Nucleus accumbens (tissue), 56 donors: ENCODE measurements at regions not wholly inside any gene's neighbourhood (a gene's known extent, or its start where the extent isn't known, plus 50 kb on each side); places are given as distances from the start of the nearest gene placed in this dataset.
"Not testable (repeated sequence)": the region's sequence is repeated elsewhere in the genome, so short reads cannot be mapped to it uniquely, and the experiment has no call there.

Source experiments
- DNase-seq, 56 donors: peaks; one replicate each; lab custom pipeline; 2025; lab: John Stamatoyannopoulos, UW

DNA sequence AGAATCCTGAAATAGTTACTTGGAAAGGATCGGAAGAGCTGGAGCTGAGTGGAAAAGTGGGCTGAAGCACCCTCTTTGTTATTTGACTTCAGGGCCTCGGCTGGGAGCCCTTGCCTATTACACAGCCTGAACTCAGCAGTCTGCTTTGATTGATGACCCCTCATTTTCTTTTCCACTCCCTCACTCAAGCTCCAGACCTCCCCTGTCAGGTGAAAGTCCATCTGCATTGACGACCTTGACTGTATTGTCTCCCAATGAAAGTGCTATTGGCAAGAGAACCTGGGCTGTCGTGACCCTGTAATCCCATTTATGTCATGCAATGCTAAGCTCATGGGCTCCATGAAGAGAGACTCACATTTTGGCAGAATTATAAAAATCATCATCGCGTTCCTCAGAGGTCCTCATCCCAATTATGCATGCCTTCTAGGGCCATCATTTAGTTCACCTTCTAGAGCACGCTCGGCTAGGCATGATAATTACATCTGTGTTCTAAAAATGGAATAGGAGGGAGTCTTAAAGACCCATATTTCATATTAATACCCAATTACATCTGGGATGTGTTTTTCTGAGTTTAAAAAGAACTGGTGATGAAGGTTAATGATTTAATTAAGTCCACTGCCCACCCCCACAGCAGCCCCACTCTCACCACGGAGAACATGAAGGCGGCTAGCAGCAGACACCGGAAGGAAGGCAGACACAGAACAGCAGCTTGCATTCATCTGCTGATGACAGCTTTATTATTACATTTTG lies 472.5 kb downstream of the PID1 start:
- DNase-seq: no peak

- DNase-seq: no peak
These were observed 474.7 kb downstream of the PID1 start for GRCh38 chr2:228796386-228796785.

DNA sequence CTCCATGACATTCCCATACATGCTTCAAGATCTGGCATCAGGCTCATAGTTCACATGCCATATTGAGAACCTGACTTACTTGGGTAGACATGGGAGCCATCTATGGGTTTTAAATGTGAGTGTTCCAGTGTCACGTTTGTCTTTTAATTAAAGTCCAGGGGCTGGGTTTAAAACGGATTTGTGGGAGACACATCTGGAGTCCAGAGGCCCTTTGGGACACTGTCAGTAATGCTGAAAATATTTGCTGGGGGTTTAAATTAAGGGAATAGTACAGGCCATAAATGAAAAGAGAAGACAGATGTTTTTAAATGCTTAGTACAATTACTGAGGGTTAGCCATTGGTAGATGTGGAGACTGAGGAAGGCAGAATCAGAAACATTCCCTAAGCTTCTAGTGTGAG lies 478.0 kb downstream of the PID1 start:
- DNase-seq: no peak

- DNase-seq: no peak
These were observed 484.2 kb downstream of the PID1 start for GRCh38 chr2:228786901-228787300.

- no peak for DNase-seq
These were observed 488.8 kb downstream of the PID1 start for GRCh38 chr2:228782281-228782680.

DNA sequence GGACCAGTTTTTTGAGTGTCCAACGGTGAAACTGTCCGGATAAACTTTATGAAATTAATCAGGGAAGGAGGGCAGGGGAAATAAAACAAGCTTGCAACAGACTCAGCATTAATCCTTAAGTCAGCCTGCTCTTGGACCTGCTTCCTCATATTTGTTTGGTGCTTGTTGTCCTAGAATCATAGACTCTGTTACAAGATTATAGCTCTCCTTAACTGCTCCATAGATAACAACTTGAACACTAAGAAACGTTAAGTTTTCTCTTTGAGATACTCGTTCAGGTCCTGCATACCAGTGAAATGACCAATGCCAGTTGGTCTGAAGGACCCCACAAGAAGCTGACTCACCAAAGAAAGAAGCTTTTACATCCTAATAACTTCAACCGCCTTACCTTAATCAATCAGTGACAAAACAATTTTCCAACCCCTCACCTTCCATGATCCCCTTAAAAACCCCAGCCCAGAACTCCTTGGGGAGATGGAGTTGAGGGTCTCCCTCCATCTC lies 493.2 kb downstream of the PID1 start:
- DNase-seq: no peak

DNA sequence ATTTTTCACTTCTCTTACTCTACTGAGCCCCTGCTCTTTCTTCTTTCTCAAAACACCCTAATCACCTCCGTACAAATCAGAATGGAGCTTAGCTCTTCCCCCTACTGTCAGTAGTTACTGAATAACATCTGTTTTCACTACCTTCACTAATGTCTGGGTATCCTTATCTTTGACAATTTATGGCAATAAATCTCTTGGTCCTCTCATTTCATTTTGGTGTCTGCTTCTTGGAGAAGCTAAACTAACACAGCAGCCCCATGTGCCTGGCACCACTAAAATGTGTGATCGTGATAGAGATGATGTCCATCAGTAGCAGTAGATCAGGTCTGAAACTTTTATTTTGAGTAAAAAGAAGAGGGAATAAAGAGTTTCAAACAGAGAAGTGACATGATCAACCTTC lies 496.5 kb downstream of the PID1 start:
- DNase-seq: no peak

DNA sequence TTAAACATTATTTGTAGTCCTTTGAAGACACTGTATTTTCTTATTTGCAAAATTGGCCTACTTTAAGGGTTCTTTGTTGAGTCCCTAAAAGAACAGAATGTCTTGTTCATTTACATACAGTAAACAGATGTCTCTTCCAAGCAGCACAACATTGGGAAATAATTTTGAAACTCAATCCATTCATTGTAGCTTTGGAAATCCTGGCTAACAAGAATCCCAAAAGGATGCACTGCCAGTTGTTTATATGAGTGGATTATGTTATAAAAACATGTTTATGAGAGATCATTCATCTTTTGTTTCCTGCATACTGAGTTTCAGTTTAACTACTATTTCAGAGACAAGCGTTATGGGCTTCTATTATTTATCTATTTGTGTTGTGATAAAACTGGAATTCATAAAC lies 499.3 kb downstream of the PID1 start:
- DNase-seq: no peak

DNA sequence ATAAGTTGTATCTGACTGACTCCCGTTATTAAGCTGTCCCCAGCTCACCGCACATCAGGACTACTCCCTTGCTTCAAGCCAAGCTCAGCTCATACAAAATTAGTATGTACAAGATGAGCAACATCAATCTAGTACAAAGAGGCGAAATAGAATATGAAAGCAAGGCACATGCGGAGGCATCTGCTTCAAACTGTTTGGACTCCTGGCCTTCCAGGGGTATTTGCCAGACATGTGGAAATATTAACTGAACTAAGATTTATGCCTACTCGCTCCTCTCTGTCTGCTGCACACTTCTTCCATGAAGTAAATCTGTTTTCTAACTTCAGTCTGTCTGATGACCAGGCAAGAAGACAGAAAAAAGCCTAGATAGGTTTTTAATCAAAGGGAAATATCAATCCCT lies 499.8 kb downstream of the PID1 start:
- DNase-seq: no peak

DNA sequence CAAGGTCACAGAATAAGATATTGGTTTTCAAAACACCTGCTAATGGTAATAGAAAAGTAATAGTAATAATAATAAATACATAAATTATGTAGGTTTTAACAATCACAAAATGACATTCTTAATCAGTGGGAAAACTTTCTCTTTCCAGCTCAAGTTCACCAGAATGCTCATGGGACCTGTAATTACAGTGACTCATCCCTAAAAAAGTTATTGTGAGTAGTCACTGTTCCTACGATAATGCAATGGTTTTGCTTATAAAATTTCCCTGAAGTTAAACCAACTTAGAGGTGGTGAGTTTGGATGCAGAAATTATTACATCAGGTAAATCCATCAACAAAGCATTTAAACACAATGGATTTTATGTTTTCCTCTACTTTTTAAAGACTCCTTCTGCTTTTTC lies 502.3 kb downstream of the PID1 start:
- no peak for DNase-seq

DNA sequence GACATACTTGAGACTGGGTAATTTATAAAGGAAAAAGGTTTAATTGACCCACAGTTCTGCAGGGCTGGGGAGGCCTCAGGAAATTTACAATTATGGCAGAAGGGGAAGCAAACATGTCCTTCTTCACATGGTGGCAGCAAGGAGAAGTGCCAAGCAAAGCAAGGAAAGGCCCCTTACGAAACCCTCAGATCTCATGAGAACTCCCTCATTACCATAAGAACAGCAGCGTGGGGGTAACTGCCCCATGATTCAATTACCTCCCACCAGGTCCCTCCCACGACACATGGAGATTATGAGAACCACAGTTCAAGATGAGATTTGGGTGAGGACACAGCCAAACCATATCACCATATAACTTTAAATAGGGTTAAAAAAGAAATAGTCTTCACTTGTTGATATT lies 502.9 kb downstream of the PID1 start:
- DNase-seq: not testable (repeated sequence)

DNA sequence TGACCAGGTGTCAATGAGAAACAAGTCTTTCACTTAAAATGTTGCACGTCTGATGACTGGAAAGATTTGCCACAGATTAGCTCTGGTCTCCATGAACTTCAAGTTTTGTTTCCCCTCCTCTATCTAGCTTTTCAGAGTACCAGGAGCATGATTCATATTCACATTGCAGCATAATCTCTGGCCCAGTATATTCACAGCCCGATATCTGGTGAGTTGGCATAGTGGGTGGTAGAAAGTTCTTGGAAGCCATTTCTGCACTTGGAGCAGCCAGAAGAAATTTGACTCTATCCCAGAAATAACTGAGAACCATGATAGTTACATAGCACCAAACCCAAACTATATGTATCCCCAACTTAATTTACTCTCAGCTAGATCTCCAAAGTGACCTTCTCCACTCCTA lies 503.9 kb downstream of the PID1 start:
- DNase-seq: no peak

GRCh38 chr2:228763379-228763981 lies 507.6 kb downstream of the PID1 start:
- no peak for DNase-seq

DNA sequence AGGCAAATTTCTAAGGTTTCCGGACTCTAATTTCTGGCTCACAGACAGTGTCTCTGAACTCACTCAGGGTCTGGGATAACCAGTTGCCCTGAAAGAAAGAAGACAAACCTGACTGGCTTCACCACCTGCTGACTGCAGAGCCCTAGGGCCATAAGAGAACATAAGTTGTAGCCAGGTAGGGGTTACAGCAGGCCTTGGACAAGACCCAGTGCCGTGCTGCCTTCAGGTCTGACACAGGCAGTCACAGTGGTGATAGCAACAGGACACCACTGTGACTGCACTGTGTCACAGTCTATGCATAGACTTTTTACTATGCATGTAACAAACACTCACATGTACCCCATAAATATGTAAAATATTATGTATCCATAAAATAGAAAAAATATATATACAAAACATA lies 508.5 kb downstream of the PID1 start:
- no peak for DNase-seq

DNA sequence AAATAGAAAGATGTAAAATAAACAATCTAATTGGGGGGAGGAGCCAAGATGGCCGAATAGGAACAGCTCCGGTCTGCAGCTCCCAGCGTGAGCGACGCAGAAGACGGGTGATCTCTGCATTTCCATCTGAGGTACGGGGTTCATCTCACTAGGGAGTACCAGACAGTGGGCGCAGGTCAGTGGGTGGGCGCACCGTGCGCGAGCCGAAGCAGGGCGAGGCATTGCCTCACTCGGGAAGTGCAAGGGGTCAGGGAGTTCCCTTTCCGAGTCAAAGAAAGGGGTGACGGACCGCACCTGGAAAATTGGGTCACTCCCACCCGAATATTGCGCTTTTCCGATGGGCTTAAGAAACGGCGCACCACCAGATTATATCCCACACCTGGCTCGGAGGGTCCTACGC lies 515.4 kb downstream of the PID1 start:
- not testable (repeated sequence) for DNase-seq

GRCh38 chr2:228747483-228747882 lies 523.6 kb downstream of the PID1 start:
- DNase-seq: no peak

DNA sequence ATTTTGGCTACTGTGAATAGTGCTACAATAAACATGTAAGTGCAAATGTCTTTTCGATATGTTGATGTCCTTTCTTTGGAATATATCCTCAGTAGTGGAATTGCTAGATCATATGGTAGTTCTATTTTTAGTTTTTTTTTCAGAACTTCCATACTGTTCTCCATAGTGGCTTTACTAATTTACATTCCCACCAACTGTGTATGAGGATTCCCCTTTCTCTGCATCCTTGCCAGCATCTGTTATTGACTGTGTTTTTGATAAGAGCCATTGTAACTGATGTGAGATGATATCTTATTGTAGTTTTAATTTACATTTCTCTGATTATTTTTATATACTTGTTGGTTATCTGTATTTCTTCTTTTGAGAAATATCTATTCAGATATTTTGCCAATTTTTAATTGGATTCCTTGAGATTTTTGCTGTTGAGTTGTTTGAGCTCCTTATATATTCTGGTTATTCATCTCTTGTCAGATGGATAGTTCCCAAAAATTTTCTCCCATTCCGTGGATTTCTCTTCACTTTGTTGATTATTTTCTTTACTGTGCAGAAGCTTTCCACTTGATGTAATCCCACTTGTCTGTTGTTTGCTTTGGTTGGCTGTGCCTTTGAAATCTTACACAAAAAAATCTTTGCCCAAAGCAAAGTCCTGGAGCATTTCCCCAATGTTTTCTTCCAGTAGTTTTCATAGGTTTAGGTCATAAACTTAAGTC lies 532.3 kb downstream of the PID1 start:
- no peak for DNase-seq

- DNase-seq: no peak
These were observed 535.4 kb downstream of the PID1 start for GRCh38 chr2:228735697-228736096.

GRCh38 chr2:228731517-228731916 lies 539.6 kb downstream of the PID1 start:
- DNase-seq: no peak

DNA sequence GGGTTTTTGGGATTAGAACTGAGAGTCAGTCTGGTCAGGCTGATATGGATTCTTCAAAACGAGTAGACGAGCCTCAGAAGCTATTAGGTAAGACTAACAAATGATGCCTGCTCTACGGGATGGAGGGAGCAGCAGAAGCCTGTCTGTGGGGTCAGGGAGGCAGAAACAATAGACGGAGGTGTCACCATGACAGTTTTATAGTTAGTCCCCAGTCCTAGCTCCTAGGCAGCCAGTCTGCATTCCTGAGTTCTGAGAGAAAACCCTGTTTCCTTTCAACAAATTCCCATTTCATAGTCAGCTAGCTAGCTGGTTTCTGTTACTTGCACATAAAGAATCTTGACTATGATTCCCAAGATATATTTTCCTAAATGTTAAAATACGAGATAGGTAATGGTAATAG lies 542.1 kb downstream of the PID1 start:
- DNase-seq: no peak

- peak in 9 of 56 donors; percentile 1 to 30 (median 11) for DNase-seq
These were observed 543.5 kb upstream of the SPHKAP start for GRCh38 chr2:228725031-228725430.

GRCh38 chr2:228723599-228723998 lies 542.1 kb upstream of the SPHKAP start:
- DNase-seq: no peak
